B cell (primary cell): ENCODE measurements at regions not wholly inside any gene's neighbourhood (a gene's known extent, or its start where the extent isn't known, plus 50 kb on each side); places are given as distances from the start of the nearest gene placed in this dataset.

Source experiments
- EZH2 ChIP-seq: IDR thresholded peaks from 2 replicates; pipeline ENCODE4 v1.6.1; 2012; ENCODE audit warnings: borderline replicate concordance, low read depth, mild to moderate bottlenecking, moderate library complexity, low read length; ENCODE audit not compliant: insufficient read depth, poor library complexity, severe bottlenecking
- TF ChIP-seq, protein P1 (sequence below): fragments of 200-600 bp; IDR thresholded peaks from one replicate; pipeline ENCODE4 v1.8.0; 2022; ENCODE audit warnings: antibody characterized with exemption, mild to moderate bottlenecking

DNA sequence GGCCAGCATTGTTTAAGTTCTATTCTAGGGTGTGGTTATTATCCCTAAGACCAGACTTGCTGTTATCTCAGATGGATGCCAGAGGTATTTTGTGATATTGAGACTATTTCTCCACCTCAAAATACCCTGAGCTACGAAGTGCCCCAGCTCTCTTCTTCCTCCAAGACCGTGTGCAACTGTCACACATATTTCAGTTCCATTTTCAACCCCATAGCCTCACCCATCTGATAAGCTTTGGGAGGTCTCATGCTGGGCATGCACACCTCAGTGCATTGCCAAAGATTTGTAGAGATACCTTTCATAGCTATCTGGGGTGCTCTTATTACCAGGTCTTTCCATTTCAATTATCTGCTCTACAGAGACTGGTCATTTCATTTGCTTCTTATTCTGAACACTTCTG is 815.8 kb upstream of the EYS start:
- TF ChIP-seq, protein P1, sequence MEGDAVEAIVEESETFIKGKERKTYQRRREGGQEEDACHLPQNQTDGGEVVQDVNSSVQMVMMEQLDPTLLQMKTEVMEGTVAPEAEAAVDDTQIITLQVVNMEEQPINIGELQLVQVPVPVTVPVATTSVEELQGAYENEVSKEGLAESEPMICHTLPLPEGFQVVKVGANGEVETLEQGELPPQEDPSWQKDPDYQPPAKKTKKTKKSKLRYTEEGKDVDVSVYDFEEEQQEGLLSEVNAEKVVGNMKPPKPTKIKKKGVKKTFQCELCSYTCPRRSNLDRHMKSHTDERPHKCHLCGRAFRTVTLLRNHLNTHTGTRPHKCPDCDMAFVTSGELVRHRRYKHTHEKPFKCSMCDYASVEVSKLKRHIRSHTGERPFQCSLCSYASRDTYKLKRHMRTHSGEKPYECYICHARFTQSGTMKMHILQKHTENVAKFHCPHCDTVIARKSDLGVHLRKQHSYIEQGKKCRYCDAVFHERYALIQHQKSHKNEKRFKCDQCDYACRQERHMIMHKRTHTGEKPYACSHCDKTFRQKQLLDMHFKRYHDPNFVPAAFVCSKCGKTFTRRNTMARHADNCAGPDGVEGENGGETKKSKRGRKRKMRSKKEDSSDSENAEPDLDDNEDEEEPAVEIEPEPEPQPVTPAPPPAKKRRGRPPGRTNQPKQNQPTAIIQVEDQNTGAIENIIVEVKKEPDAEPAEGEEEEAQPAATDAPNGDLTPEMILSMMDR = no peak
- TF ChIP-seq EZH2 = no peak
